Neural progenitor cell (in vitro differentiated cells): ENCODE measurements at regions not wholly inside any gene's neighbourhood (a gene's known extent, or its start where the extent isn't known, plus 50 kb on each side); places are given as distances from the start of the nearest gene placed in this dataset.

ENCODE experiments used
- CTCF ChIP-seq: fragments of 200-600 bp; sonication (generic); IDR thresholded peaks from 2 replicates; pipeline ENCODE4 v1.5.1; 2017; ENCODE audit warnings: antibody characterized with exemption, mild to moderate bottlenecking
- EZH2 ChIP-seq: fragments of 200-600 bp; sonication (generic); IDR thresholded peaks from 2 replicates; pipeline ENCODE4 v1.6.1; 2017; ENCODE audit warnings: antibody characterized with exemption, mild to moderate bottlenecking, moderate library complexity
- EZH2phosphoT487 ChIP-seq: fragments of 200-600 bp; sonication (generic); IDR thresholded peaks from 2 replicates; pipeline ENCODE4 v1.6.1; 2017; ENCODE audit warnings: antibody characterized with exemption

GRCh38 chr2:226207671-226208070 lies 591.9 kb downstream of the IRS1 start:
- TF ChIP-seq CTCF (no peak), EZH2 (no peak), EZH2phosphoT487 (no peak)
